ENCODE measurements at regions not wholly inside any gene's neighbourhood (a gene's known extent, or its start where the extent isn't known, plus 50 kb on each side); places are given as distances from the start of the nearest gene placed in this dataset.
"Not testable (repeated sequence)": the region's sequence is repeated elsewhere in the genome, so short reads cannot be mapped to it uniquely, and the experiment has no call there.

GRCh38 chr16:9165681-9166080 is 74.2 kb downstream of the HAPSTR1 start:
- H3K27me3 Mint-ChIP-seq (ENCODE audit: low read depth): no peaks in the 10 kb centered on the region; the same call in 1 of the 2 replicates
- ChIA-PET POLR2A (no interaction called here), CTCF (interaction anchor here (0.6 to 1.6 kb wide), 3 partner anchors 14 to 1344 kb away, joined by 3 to 4 read pairs (median 3); no protein-coding TSS in a partner anchor)
- no peak for TF ChIP-seq JAZF1 (CRISPR knock-in tag; IDR thresholded peaks at IDR 0.05)
- no peak for TF ChIP-seq KAT7 (CRISPR knock-in tag; IDR thresholded peaks at IDR 0.05; ENCODE audit: borderline replicate concordance)
- TF ChIP-seq SMAD4 (CRISPR knock-in tag; IDR thresholded peaks at IDR 0.05): no peak
- TF ChIP-seq ZNF416 (CRISPR knock-in tag; IDR thresholded peaks at IDR 0.05): no peak
- TF ChIP-seq RORB (CRISPR knock-in tag; IDR thresholded peaks at IDR 0.05): no peak
- TF ChIP-seq RELA (CRISPR knock-in tag; IDR thresholded peaks at IDR 0.05; ENCODE audit: borderline replicate concordance): no peak
- no peak for TF ChIP-seq ATF6 (CRISPR knock-in tag; IDR thresholded peaks at IDR 0.05)
- TF ChIP-seq AR (CRISPR knock-in tag; IDR thresholded peaks at IDR 0.05): no peak
- no peak for TF ChIP-seq NR1H2 (CRISPR knock-in tag; IDR thresholded peaks at IDR 0.05)
- no peak for TF ChIP-seq FOXP1 (CRISPR knock-in tag; IDR thresholded peaks at IDR 0.05; ENCODE audit: borderline replicate concordance)
- TF ChIP-seq ARID4B (CRISPR knock-in tag; IDR thresholded peaks at IDR 0.05; ENCODE audit: borderline replicate concordance): no peak
- TF ChIP-seq EMX1 (CRISPR knock-in tag; IDR thresholded peaks at IDR 0.05): no peak
- no peak for TF ChIP-seq HMGA2 (CRISPR knock-in tag; IDR thresholded peaks at IDR 0.05)
- TF ChIP-seq GRHL2 (CRISPR knock-in tag; IDR thresholded peaks at IDR 0.05; ENCODE audit: insufficient replicate concordance, severe bottlenecking): no peak
- TF ChIP-seq MLX (CRISPR knock-in tag; IDR thresholded peaks at IDR 0.05): no peak
- no peak for TF ChIP-seq SMAD3 (CRISPR knock-in tag; IDR thresholded peaks at IDR 0.05; ENCODE audit: borderline replicate concordance)
- TF ChIP-seq IRF1 (CRISPR knock-in tag; IDR thresholded peaks at IDR 0.05): no peak
- no peak for TF ChIP-seq SOX15 (CRISPR knock-in tag; IDR thresholded peaks at IDR 0.05)
- H3K36me3 Mint-ChIP-seq: no peaks in the 10 kb centered on the region
- H3K4me1 Mint-ChIP-seq: peaks cover 3% of the 10 kb centered on the region
- ATAC-seq (no peak), DNase-seq (ENCODE audit: low spot score) (no peak)
- no peak overlapping the region for H3K27ac Mint-ChIP-seq
- no peak overlapping the region for H3K4me3 Mint-ChIP-seq
- 0 out of 2 replicates have a peak, but pooled peaks cover 3% of the 10 kb centered on the region for H3K9me3 Mint-ChIP-seq

GRCh38 chr16:9166326-9166993 is 75.0 kb downstream of the HAPSTR1 start:
- CTCF ChIA-PET: interaction anchor here (1.6 kb wide), 1 partner anchor 15 kb away, joined by 3 read pairs; no protein-coding TSS in a partner anchor
- DNase-seq (ENCODE audit: low spot score); H3K27ac Mint-ChIP-seq: not testable (repeated sequence)

More at GRCh38 chr16:9166326-9166993, 75.0 kb downstream of the HAPSTR1 start:
- H3K4me1 Mint-ChIP-seq; H3K27me3 Mint-ChIP-seq (ENCODE audit: low read depth); POLR2A ChIA-PET; H3K36me3 Mint-ChIP-seq; H3K9me3 Mint-ChIP-seq; H3K4me3 Mint-ChIP-seq; ATAC-seq: not testable (repeated sequence)

All from WTC11 (cell line).